OCI-LY3 (cell line): ENCODE measurements at regions not wholly inside any gene's neighbourhood (a gene's known extent, or its start where the extent isn't known, plus 50 kb on each side); places are given as distances from the start of the nearest gene placed in this dataset.
A peak's percentile ranks its signal among the peaks of the same experiment; 100 is the strongest.

Experiments
- H2AFZ ChIP-seq: fragments of 200-600, 300-600 bp; shearing (Covaris generic); 2 replicates; pipeline ENCODE4 v1.6.0; 2014; ENCODE audit warnings: antibody characterized with exemption, low read depth, low read length
- H3K27ac ChIP-seq: fragments of 200-600, 300-600 bp; sonication (generic); 2 replicates; pipeline ENCODE4 v1.5.1; 2014; ENCODE audit warnings: mild to moderate bottlenecking, low read length, moderate library complexity, mixed read lengths
- H3K27me3 ChIP-seq: fragments of 200-600, 300-600 bp; sonication (generic); 2 replicates; pipeline ENCODE4 v1.6.1; 2014; ENCODE audit warnings: low read depth, low read length, mixed read lengths
- H3K36me3 ChIP-seq: fragments of 200-600, 300-600 bp; sonication (generic); replicated peaks from 2 replicates; pipeline ENCODE3; 2014; ENCODE audit warnings: low read depth, low read length, mixed read lengths
- H3K4me1 ChIP-seq: fragments of 300-600, 200-600 bp; sonication (generic); 2 replicates; pipeline ENCODE4 v1.6.1; 2014; ENCODE audit warnings: low read length, mixed read lengths
- H3K4me2 ChIP-seq: fragments of 200-600, 300-600 bp; sonication (generic); 2 replicates; pipeline ENCODE4 v1.6.1; 2014; ENCODE audit warnings: low read length, mixed read lengths
- H3K4me3 ChIP-seq: fragments of 300-600, 200-600 bp; sonication (generic); 2 replicates; pipeline ENCODE4 v1.5.1; 2014; ENCODE audit warnings: antibody characterized with exemption, mild to moderate bottlenecking, low read length, moderate library complexity
- H3K79me2 ChIP-seq: fragments of 300-600, 200-600 bp; shearing (Covaris generic); 2 replicates; pipeline ENCODE4 v1.6.1; 2014; ENCODE audit warnings: mild to moderate bottlenecking, low read length, mixed read lengths
- H3K9ac ChIP-seq: fragments of 300-600, 200-600 bp; shearing (Covaris generic); 2 replicates; pipeline ENCODE4 v1.6.0; 2014; ENCODE audit warnings: mild to moderate bottlenecking, low read length, moderate library complexity
- H3K9me3 ChIP-seq: fragments of 200-600, 300-600 bp; shearing (Covaris generic); 2 replicates; pipeline ENCODE4 v1.6.1; 2014; ENCODE audit warnings: low read length, mixed read lengths; ENCODE audit not compliant: insufficient read depth
- H4K20me1 ChIP-seq: fragments of 200-600, 300-600 bp; sonication (generic); 2 replicates; pipeline ENCODE4 v1.6.1; 2016; ENCODE audit warnings: low read length, mixed read lengths; ENCODE audit not compliant: insufficient read depth
- CTCF ChIP-seq: fragments of 200-600, 300-600 bp; sonication (generic); IDR thresholded peaks from 2 replicates; pipeline ENCODE4 v1.5.1; 2014; ENCODE audit warnings: antibody characterized with exemption, low read length, low read depth
- EZH2phosphoT487 ChIP-seq: fragments of 200-600 bp; shearing (Covaris generic); IDR thresholded peaks from 2 replicates; pipeline ENCODE4 v1.6.1; 2018; ENCODE audit warnings: antibody characterized with exemption, mixed run types, low read depth

GRCh38 chr3:72475258-72476138 lies 372.7 kb downstream of the SHQ1 start:
- no peaks in the 10 kb centered on the region for H3K79me2 ChIP-seq
- no peaks in the 10 kb centered on the region for H3K9me3 ChIP-seq
- TF ChIP-seq CTCF (no peak), EZH2phosphoT487 (no peak)
- no peaks in the 10 kb centered on the region for H4K20me1 ChIP-seq
- H3K4me1 ChIP-seq, result peaks cover 70% of the 10 kb centered on the region
- H2AFZ ChIP-seq, result peak overlapping the region; percentile 43; the same call in 1 of the 2 replicates
- H3K9ac ChIP-seq, result peak overlapping the region; percentile 3; the same call in 1 of the 2 replicates
- H3K27ac ChIP-seq, result peak overlapping the region; percentile 64
- H3K4me2 ChIP-seq, result peak overlapping the region; percentile 55
- no peaks in the 10 kb centered on the region for H3K27me3 ChIP-seq
- H3K36me3 ChIP-seq, result no peaks in the 10 kb centered on the region
- H3K4me3 ChIP-seq, result peak overlapping the region; percentile 1; the same call in 1 of the 2 replicates

GRCh38 chr3:72474775-72475174 lies 373.5 kb downstream of the SHQ1 start:
- Histone ChIP-seq H3K27me3 (no peaks in the 10 kb centered on the region), H3K9me3 (no peaks in the 10 kb centered on the region), H3K27ac (peak overlapping the region; percentile 64), H3K9ac (peak overlapping the region; percentile 0; the same call in 1 of the 2 replicates), H2AFZ (peak overlapping the region; percentile 43; the same call in 1 of the 2 replicates), H3K4me3 (peak overlapping the region; percentile 1; the same call in 1 of the 2 replicates), H3K79me2 (no peaks in the 10 kb centered on the region), H3K4me1 (peaks cover 70% of the 10 kb centered on the region), H4K20me1 (no peaks in the 10 kb centered on the region), H3K36me3 (no peaks in the 10 kb centered on the region), H3K4me2 (peak overlapping the region; percentile 55)
- TF ChIP-seq EZH2phosphoT487 (no peak), CTCF (no peak)

- Histone ChIP-seq H2AFZ (peak overlapping the region; percentile 0; the same call in 1 of the 2 replicates), H3K9me3 (no peaks in the 10 kb centered on the region), H3K27me3 (peaks cover 4% of the 10 kb centered on the region), H3K4me1 (peaks cover 61% of the 10 kb centered on the region), H3K4me2 (peak overlapping the region; percentile 53), H3K79me2 (no peaks in the 10 kb centered on the region), H3K4me3 (peak overlapping the region; percentile 29), H4K20me1 (no peaks in the 10 kb centered on the region), H3K36me3 (no peaks in the 10 kb centered on the region), H3K9ac (no peak overlapping the region), H3K27ac (peak overlapping the region; percentile 59)
- TF ChIP-seq EZH2phosphoT487 (no peak), CTCF (no peak)
These were observed 375.1 kb downstream of the SHQ1 start for GRCh38 chr3:72473156-72473555.

- no peak overlapping the region for H2AFZ ChIP-seq
- H3K27ac ChIP-seq, result no peak overlapping the region
- H3K4me1 ChIP-seq, result peaks cover 39% of the 10 kb centered on the region
- H3K36me3 ChIP-seq, result no peaks in the 10 kb centered on the region
- H3K4me2 ChIP-seq, result no peak overlapping the region
- no peaks in the 10 kb centered on the region for H4K20me1 ChIP-seq
- no peak overlapping the region for H3K9ac ChIP-seq
- H3K27me3 ChIP-seq, result peaks cover 22% of the 10 kb centered on the region
- H3K79me2 ChIP-seq, result no peaks in the 10 kb centered on the region
- no peak overlapping the region for H3K4me3 ChIP-seq
- TF ChIP-seq CTCF, result no peak
- TF ChIP-seq EZH2phosphoT487, result no peak
- no peaks in the 10 kb centered on the region for H3K9me3 ChIP-seq
These were observed 377.3 kb downstream of the SHQ1 start for GRCh38 chr3:72470904-72471417.
